Neural crest cell (in vitro differentiated cells): ENCODE measurements at regions not wholly inside any gene's neighbourhood (a gene's known extent, or its start where the extent isn't known, plus 50 kb on each side); places are given as distances from the start of the nearest gene placed in this dataset.

Experiments used
- DNase-seq: peaks from one replicate; pipeline ENCODE4 v3.0.0; 2021; ENCODE audit warnings: low read depth, mixed read lengths, low spot score
- H3K27ac Mint-ChIP-seq: one replicate; pipeline ENCODE4 v1.8.0; 2021; ENCODE audit warnings: mild to moderate bottlenecking, mixed read lengths; ENCODE audit not compliant: unreplicated experiment
- H3K27me3 Mint-ChIP-seq: 2 replicates; pipeline ENCODE4 v1.8.0; 2021; ENCODE audit warnings: low read depth, mild to moderate bottlenecking, mixed read lengths
- H3K36me3 Mint-ChIP-seq: 2 replicates; pipeline ENCODE4 v1.8.0; 2021; ENCODE audit warnings: low read depth, mild to moderate bottlenecking, mixed read lengths
- H3K4me1 Mint-ChIP-seq: 2 replicates; pipeline ENCODE4 v1.8.0; 2021; ENCODE audit warnings: mixed read lengths
- H3K4me3 Mint-ChIP-seq: one replicate; pipeline ENCODE4 v1.8.0; 2021; ENCODE audit warnings: mild to moderate bottlenecking, mixed read lengths
- H3K9me3 Mint-ChIP-seq: 2 replicates; pipeline ENCODE4 v1.8.0; 2021; ENCODE audit warnings: mixed read lengths
- TF ChIP-seq, protein P1 (sequence below): fragments of 200-600 bp; sonication (generic); conservative IDR thresholded peaks from 2 replicates; pipeline ENCODE4 v1.5.0; 2021; ENCODE audit warnings: antibody characterized with exemption, mild to moderate bottlenecking

DNA sequence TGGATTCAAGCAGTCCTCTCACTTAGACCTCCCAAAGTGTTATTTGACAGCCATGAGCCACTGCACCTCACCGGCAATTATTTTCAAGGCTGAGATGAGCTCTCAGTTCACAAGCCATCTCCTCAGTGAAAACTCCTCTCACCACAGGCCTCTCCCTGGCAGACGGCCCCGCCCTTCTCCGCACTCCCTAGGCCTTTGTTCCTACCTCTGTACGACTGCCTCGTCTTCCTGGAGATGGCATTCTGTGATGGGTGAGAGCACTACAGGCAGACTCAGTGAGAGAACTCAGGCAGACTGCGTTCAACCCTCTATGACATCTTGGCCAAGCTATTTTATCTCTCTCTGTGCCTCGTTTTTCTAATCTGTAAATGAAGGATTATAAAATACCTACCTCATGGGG is 67.0 kb upstream of the TPM1 start:
- Mint-ChIP-seq H3K27ac (no peak overlapping the region), H3K9me3 (no peaks in the 10 kb centered on the region), H3K4me3 (no peak overlapping the region), H3K4me1 (peaks cover 15% of the 10 kb centered on the region), H3K27me3 (no peaks in the 10 kb centered on the region), H3K36me3 (no peaks in the 10 kb centered on the region)
- DNase-seq: no peak
- TF ChIP-seq, protein P1, sequence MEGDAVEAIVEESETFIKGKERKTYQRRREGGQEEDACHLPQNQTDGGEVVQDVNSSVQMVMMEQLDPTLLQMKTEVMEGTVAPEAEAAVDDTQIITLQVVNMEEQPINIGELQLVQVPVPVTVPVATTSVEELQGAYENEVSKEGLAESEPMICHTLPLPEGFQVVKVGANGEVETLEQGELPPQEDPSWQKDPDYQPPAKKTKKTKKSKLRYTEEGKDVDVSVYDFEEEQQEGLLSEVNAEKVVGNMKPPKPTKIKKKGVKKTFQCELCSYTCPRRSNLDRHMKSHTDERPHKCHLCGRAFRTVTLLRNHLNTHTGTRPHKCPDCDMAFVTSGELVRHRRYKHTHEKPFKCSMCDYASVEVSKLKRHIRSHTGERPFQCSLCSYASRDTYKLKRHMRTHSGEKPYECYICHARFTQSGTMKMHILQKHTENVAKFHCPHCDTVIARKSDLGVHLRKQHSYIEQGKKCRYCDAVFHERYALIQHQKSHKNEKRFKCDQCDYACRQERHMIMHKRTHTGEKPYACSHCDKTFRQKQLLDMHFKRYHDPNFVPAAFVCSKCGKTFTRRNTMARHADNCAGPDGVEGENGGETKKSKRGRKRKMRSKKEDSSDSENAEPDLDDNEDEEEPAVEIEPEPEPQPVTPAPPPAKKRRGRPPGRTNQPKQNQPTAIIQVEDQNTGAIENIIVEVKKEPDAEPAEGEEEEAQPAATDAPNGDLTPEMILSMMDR: no peak

DNA sequence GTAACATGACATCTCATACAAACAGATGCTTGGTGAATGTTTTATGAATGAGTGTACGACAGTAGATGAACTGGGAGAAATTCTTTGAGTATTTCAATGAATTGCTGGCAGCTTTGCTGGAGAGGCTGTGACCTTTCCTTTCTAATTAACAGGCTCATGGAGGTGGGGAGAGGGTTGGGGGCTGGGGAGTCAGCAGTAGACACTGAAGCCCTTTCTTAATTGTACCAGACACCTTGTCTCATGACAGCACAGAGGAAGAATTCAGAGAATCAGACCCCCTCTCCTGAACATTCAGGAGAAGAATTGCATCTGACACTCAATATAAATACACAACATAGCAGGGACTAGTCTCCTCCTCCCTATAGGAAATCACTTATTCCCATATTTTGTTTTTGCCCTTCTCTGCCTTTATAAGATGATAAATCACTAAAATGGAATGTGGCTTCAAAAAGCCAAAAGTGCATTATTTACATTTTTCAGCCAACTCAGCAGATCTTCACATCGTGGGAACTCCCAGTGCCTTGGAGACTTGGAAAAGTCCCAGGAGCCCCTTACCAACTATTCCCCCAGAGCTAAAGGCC is 66.2 kb upstream of the TPM1 start:
- H3K36me3 Mint-ChIP-seq: no peaks in the 10 kb centered on the region

DNA sequence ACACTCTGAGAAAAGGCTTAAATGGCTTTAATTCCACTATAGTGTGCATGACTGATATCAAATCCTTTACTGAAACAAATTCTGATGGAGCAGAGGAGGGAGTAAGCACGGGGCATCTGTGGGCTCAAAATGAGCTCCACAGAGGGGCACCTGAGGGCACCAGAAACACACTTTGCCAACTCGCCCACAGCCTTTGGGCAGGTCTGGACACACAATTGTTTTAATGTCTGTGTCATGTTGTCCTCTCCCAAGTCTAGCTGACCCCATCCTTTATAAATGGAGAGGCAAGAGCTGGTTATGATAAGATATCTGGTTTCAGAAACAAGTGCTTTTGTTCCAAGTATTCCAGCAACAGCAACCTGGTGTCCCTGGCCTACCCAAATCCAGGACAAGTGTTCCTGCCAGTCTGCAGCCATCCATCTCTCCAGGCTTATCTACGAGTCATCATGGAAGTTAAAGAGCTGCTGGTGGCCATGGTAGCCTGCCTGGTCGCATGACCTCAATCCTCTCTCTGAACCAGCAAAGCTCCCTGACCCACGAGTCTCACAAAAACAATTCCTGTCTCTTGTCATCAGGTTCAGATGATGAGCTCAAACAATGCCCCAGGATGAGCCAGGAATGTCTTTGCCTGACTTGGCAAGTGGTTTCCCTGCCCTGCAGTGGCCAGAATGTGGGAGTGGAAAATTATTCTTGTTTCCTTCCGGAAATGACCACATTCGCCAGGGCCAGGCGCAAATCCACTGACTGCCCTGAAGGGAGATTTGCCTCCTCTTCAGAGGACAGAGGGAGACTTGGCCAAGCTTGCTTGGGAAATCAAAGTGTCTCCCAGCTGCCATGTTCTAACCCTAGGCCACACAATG is 64.4 kb upstream of the TPM1 start:
- no peak for DNase-seq
- TF ChIP-seq, protein P1: no peak
- no peak overlapping the region for H3K27ac Mint-ChIP-seq

More for the DNA sequence above, 66.2 kb upstream of the TPM1 start:
- Mint-ChIP-seq H3K4me3 (no peak overlapping the region), H3K27ac (no peak overlapping the region), H3K27me3 (no peaks in the 10 kb centered on the region), H3K9me3 (no peaks in the 10 kb centered on the region), H3K4me1 (peaks cover 15% of the 10 kb centered on the region)
- no peak for DNase-seq
- TF ChIP-seq, protein P1: no peak

DNA sequence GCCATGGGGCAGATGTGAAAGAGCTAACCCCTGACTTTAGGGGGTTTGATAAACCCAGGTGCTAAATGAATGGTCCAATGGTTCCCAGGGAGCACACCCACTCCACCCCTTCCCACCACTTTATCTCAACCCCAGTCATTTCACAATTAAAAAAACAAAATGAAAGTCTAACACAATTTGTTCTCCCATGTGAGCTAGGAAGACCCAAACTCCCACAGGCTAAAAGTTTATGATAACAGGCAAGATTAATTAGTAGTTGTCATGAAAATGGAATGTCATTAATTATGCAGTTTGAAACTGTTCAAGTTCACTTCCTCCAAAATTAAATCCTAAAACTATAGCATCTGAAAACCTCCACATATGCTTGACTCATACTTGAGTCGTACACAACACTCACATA is 63.3 kb upstream of the TPM1 start:
- Mint-ChIP-seq H3K27me3 (no peaks in the 10 kb centered on the region), H3K4me1 (peaks cover 15% of the 10 kb centered on the region), H3K27ac (no peak overlapping the region), H3K9me3 (no peaks in the 10 kb centered on the region), H3K36me3 (no peaks in the 10 kb centered on the region), H3K4me3 (no peak overlapping the region)
- TF ChIP-seq, protein P1: no peak
- no peak for DNase-seq

More for the DNA sequence above, 64.4 kb upstream of the TPM1 start:
- Mint-ChIP-seq H3K4me3 (no peak overlapping the region), H3K27me3 (no peaks in the 10 kb centered on the region), H3K9me3 (no peaks in the 10 kb centered on the region), H3K4me1 (peaks cover 15% of the 10 kb centered on the region), H3K36me3 (no peaks in the 10 kb centered on the region)

DNA sequence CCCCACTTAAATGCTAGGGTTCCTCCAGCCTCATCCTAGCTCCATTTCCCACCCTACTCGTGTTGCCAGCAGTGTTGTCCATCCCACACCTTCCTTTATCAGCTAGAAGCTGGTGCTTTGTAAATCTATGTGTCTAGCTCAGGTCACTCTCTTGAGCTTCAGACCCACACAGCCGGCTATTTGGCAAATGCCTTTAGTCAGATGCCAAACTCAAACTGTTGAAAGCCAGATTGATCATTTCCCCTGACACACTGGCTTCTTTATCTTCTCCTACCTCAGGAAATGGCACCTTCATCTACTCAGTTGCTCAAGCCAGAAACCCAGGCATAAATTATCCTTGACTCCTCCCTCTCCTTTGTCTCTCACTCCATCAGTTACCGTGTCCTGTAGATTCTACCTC is 61.5 kb upstream of the TPM1 start:
- TF ChIP-seq, protein P1: no peak
- peaks cover 7% of the 10 kb centered on the region for H3K4me1 Mint-ChIP-seq
- no peaks in the 10 kb centered on the region for H3K27me3 Mint-ChIP-seq
- H3K36me3 Mint-ChIP-seq: no peaks in the 10 kb centered on the region
- DNase-seq: no peak
- H3K9me3 Mint-ChIP-seq: no peaks in the 10 kb centered on the region
- H3K4me3 Mint-ChIP-seq: no peak overlapping the region
- H3K27ac Mint-ChIP-seq: no peak overlapping the region
